ENCODE measurements at regions not wholly inside any gene's neighbourhood (a gene's known extent, or its start where the extent isn't known, plus 50 kb on each side); places are given as distances from the start of the nearest gene placed in this dataset.

GRCh38 chr10:8985651-8986050 is 931.2 kb downstream of the GATA3 start:
- DNase-seq, result no peak
- Histone ChIP-seq H3K36me3 (no peaks in the 10 kb centered on the region), H3K4me3 (no peak overlapping the region), H3K9me3 (no peaks in the 10 kb centered on the region), H3K27ac (no peak overlapping the region), H3K27me3 (no peaks in the 10 kb centered on the region), H3K4me1 (no peaks in the 10 kb centered on the region)
- intact Hi-C loops (cut with DNase I), result no loop called here
- 81 to 94% methylated on average over 2 of the region's 2 CpGs for WGBS, 2 donors
- no peak for TF ChIP-seq POLR2A (IDR thresholded peaks at IDR 0.05)
- no peak for TF ChIP-seq EP300 (IDR thresholded peaks at IDR 0.05)
- no peak for TF ChIP-seq CTCF (IDR thresholded peaks at IDR 0.05)
- no peak for TF ChIP-seq POLR2AphosphoS5 (IDR thresholded peaks at IDR 0.05)

- no peak overlapping the region for H3K27ac ChIP-seq
- no peak overlapping the region for H3K4me3 ChIP-seq
- WGBS, 2 donors, result 84 to 87% methylated on average over 6 of the region's 6 CpGs
- no peak for TF ChIP-seq EP300 (IDR thresholded peaks at IDR 0.05)
- H3K9me3 ChIP-seq, result no peaks in the 10 kb centered on the region
- no peaks in the 10 kb centered on the region for H3K4me1 ChIP-seq
- intact Hi-C loops (cut with DNase I), result no loop called here
- H3K36me3 ChIP-seq, result no peaks in the 10 kb centered on the region
- no peaks in the 10 kb centered on the region for H3K27me3 ChIP-seq
- no peak for DNase-seq
These were observed 932.5 kb downstream of the GATA3 start for GRCh38 chr10:8986975-8987374.

- TF ChIP-seq EP300 (IDR thresholded peaks at IDR 0.05) (no peak), POLR2A (IDR thresholded peaks at IDR 0.05) (no peak), POLR2AphosphoS5 (IDR thresholded peaks at IDR 0.05) (no peak), CTCF (IDR thresholded peaks at IDR 0.05) (no peak)
- H3K4me3 ChIP-seq, result no peak overlapping the region
- intact Hi-C loops (cut with DNase I), result no loop called here
- H3K36me3 ChIP-seq, result no peaks in the 10 kb centered on the region
- H3K27me3 ChIP-seq, result no peaks in the 10 kb centered on the region
- DNase-seq, result no peak
- H3K27ac ChIP-seq, result no peak overlapping the region
- H3K4me1 ChIP-seq, result no peaks in the 10 kb centered on the region
- no peaks in the 10 kb centered on the region for H3K9me3 ChIP-seq
- 10 to 30% methylated on average over 1 of the region's 1 CpG for WGBS, 2 donors
These were observed 933.2 kb downstream of the GATA3 start for GRCh38 chr10:8987712-8988111.

GRCh38 chr10:8990280-8990987 is 935.9 kb downstream of the GATA3 start:
- Histone ChIP-seq H3K27me3 (no peaks in the 10 kb centered on the region), H3K4me3 (no peak overlapping the region), H3K9me3 (no peaks in the 10 kb centered on the region), H3K27ac (no peak overlapping the region), H3K4me1 (no peaks in the 10 kb centered on the region), H3K36me3 (no peaks in the 10 kb centered on the region)
- 48 to 62% methylated on average over 3 of the region's 3 CpGs for WGBS, 2 donors
- DNase-seq, result no peak
- no peak for TF ChIP-seq POLR2AphosphoS5 (IDR thresholded peaks at IDR 0.05)
- no peak for TF ChIP-seq POLR2A (IDR thresholded peaks at IDR 0.05)
- TF ChIP-seq EP300 (IDR thresholded peaks at IDR 0.05), result no peak
- no peak for TF ChIP-seq CTCF (IDR thresholded peaks at IDR 0.05)
- intact Hi-C loops (cut with DNase I), result no loop called here

- no peaks in the 10 kb centered on the region for H3K27me3 ChIP-seq
- intact Hi-C loops (cut with DNase I), result no loop called here
- H3K4me3 ChIP-seq, result no peak overlapping the region
- TF ChIP-seq CTCF (IDR thresholded peaks at IDR 0.05), result no peak
- no peak for TF ChIP-seq POLR2A (IDR thresholded peaks at IDR 0.05)
- TF ChIP-seq POLR2AphosphoS5 (IDR thresholded peaks at IDR 0.05), result no peak
- TF ChIP-seq EP300 (IDR thresholded peaks at IDR 0.05), result no peak
- H3K36me3 ChIP-seq, result no peaks in the 10 kb centered on the region
- no peak overlapping the region for H3K27ac ChIP-seq
- no peaks in the 10 kb centered on the region for H3K4me1 ChIP-seq
- 74 to 88% methylated on average over 1 of the region's 1 CpG for WGBS, 2 donors
- no peaks in the 10 kb centered on the region for H3K9me3 ChIP-seq
- DNase-seq, result no peak
These were observed 937.5 kb downstream of the GATA3 start for GRCh38 chr10:8992009-8992408.
